Mesenchymal stem cell (in vitro differentiated cells and primary cell): ENCODE measurements at regions not wholly inside any gene's neighbourhood (a gene's known extent, or its start where the extent isn't known, plus 50 kb on each side); places are given as distances from the start of the nearest gene placed in this dataset.

Experiments
- DNase-seq: peaks from one replicate; pipeline ENCODE4 v3.0.0-alpha.2; 2013
- H2AFZ ChIP-seq: one replicate; pipeline ENCODE4 v1.6.1; 2013; ENCODE audit warnings: low read depth, mild to moderate bottlenecking, control low read depth, inconsistent platforms, low read length, moderate library complexity
- H2AK5ac ChIP-seq: 2 replicates; pipeline ENCODE4 v1.6.1; 2013; ENCODE audit warnings: low read length, moderate library complexity, mild to moderate bottlenecking, inconsistent platforms; ENCODE audit not compliant: severe bottlenecking
- H2BK120ac ChIP-seq: one replicate; pipeline ENCODE4 v1.6.1; 2013; ENCODE audit warnings: low read depth, mild to moderate bottlenecking, inconsistent platforms, low read length, moderate library complexity
- H2BK12ac ChIP-seq, 2 experiments: one replicate each; pipeline ENCODE4 v1.6.1; 2013; ENCODE audit warnings: inconsistent platforms in 2 of 2, low read length in 2 of 2, mild to moderate bottlenecking in 2 of 2, moderate library complexity in 2 of 2, control low read depth in 1 of 2
- H2BK15ac ChIP-seq: one replicate; pipeline ENCODE4 v1.6.1; 2013; ENCODE audit warnings: mild to moderate bottlenecking, low read depth, inconsistent platforms; ENCODE audit not compliant: poor library complexity, severe bottlenecking
- H2BK5ac ChIP-seq: 2 replicates; pipeline ENCODE4 v1.6.1; 2013; ENCODE audit warnings: low read depth, mild to moderate bottlenecking, low read length, control low read depth, inconsistent platforms; ENCODE audit not compliant: poor library complexity, severe bottlenecking
- H3K14ac ChIP-seq, 2 experiments: one replicate each; pipeline ENCODE4 v1.6.1; 2013; ENCODE audit warnings: inconsistent platforms in 2 of 2, low read length in 2 of 2, control low read depth in 1 of 2, mild to moderate bottlenecking in 1 of 2, moderate library complexity in 1 of 2
- H3K18ac ChIP-seq, 2 experiments: one replicate each; pipeline ENCODE4 v1.6.1; 2013; ENCODE audit warnings: inconsistent platforms in 2 of 2, low read length in 2 of 2, control low read depth in 1 of 2, low read depth in 1 of 2, mild to moderate bottlenecking in 1 of 2
- H3K23ac ChIP-seq, 2 experiments: one replicate each; pipeline ENCODE4 v1.6.1; 2013; ENCODE audit warnings: inconsistent platforms in 2 of 2, low read length in 2 of 2, mild to moderate bottlenecking in 2 of 2, moderate library complexity in 2 of 2, control low read depth in 1 of 2
- H3K27ac ChIP-seq: 2 replicates; pipeline ENCODE4 v1.5.1; 2013; ENCODE audit warnings: mild to moderate bottlenecking, moderate library complexity, low read length, control low read depth, inconsistent platforms; ENCODE audit not compliant: poor library complexity, severe bottlenecking
- H3K27me3 ChIP-seq, 2 experiments: 2 replicates each; pipeline versions ENCODE4 v1.6.1 to v1.7.0; 2013; ENCODE audit warnings: low read length in 2 of 2, mild to moderate bottlenecking in 2 of 2, moderate library complexity in 2 of 2, control low read depth in 1 of 2, inconsistent platforms in 1 of 2; ENCODE audit not compliant: control insufficient read depth in 1 of 2, insufficient read depth in 1 of 2
- H3K36me3 ChIP-seq, 2 experiments: 2 replicates each; pipeline versions ENCODE4 v1.6.1 to v1.7.0; 2013; ENCODE audit warnings: low read length in 2 of 2, control low read depth in 1 of 2, inconsistent platforms in 1 of 2, low read depth in 1 of 2, mild to moderate bottlenecking in 1 of 2; ENCODE audit not compliant: insufficient read depth in 2 of 2, control insufficient read depth in 1 of 2
- H3K4ac ChIP-seq, 2 experiments: one replicate each; pipeline ENCODE4 v1.6.1; 2013; ENCODE audit warnings: inconsistent platforms in 2 of 2, low read length in 2 of 2, mild to moderate bottlenecking in 2 of 2, moderate library complexity in 2 of 2, control low read depth in 1 of 2, low read depth in 1 of 2
- H3K4me1 ChIP-seq: 2 replicates; pipeline ENCODE4 v1.6.1; 2013; ENCODE audit warnings: low read depth, low read length, control low read depth; ENCODE audit not compliant: control insufficient read depth, insufficient read depth
- H3K4me2 ChIP-seq: 2 replicates; pipeline ENCODE4 v1.6.1; 2013; ENCODE audit warnings: low read length, mild to moderate bottlenecking, inconsistent platforms; ENCODE audit not compliant: poor library complexity, severe bottlenecking
- H3K4me3 ChIP-seq, 2 experiments: 2 replicates each; pipeline versions ENCODE4 v1.5.1 to v1.7.0; 2013; ENCODE audit warnings: low read length in 2 of 2, mild to moderate bottlenecking in 2 of 2, control low read depth in 1 of 2, low read depth in 1 of 2; ENCODE audit not compliant: insufficient read depth in 1 of 2
- H3K79me1 ChIP-seq: replicated peaks from 2 replicates; pipeline ENCODE4 v1.6.1; 2013; ENCODE audit warnings: mild to moderate bottlenecking, control low read depth, low read length, inconsistent platforms; ENCODE audit not compliant: poor library complexity, severe bottlenecking
- H3K9ac ChIP-seq: 2 replicates; pipeline ENCODE4 v1.7.0; 2013; ENCODE audit warnings: mild to moderate bottlenecking, low read length, moderate library complexity
- H3K9me3 ChIP-seq: 2 replicates; pipeline ENCODE4 v1.7.0; 2013; ENCODE audit warnings: mild to moderate bottlenecking, low read length; ENCODE audit not compliant: control insufficient read depth
- H4K8ac ChIP-seq: one replicate; pipeline ENCODE4 v1.6.1; 2013; ENCODE audit warnings: inconsistent platforms, mild to moderate bottlenecking, low read length, moderate library complexity
- H4K91ac ChIP-seq: one replicate; pipeline ENCODE4 v1.6.1; 2013; ENCODE audit warnings: mild to moderate bottlenecking, low read length, inconsistent platforms
- WGBS: methylation state at CpG from one replicate; pipeline ENCODE4 v1.1.7; 2013; ENCODE audit warnings: mixed read lengths; 5-methylcytosine and 5-hydroxymethylcytosine counted together

- H3K4me3 ChIP-seq, result no peak overlapping the region
- no peaks in the 10 kb centered on the region for H3K9me3 ChIP-seq
- H2BK12ac ChIP-seq, result no peak overlapping the region
- no peak overlapping the region for H3K4ac ChIP-seq
- no peak overlapping the region for H2BK5ac ChIP-seq
- no peaks in the 10 kb centered on the region for H3K79me1 ChIP-seq
- peaks cover 0 to 2% of the 10 kb centered on the region in 2 experiments for H3K36me3 ChIP-seq
- no peak overlapping the region for H4K8ac ChIP-seq
- no peak overlapping the region for H3K27ac ChIP-seq
- no peaks in the 10 kb centered on the region for H3K27me3 ChIP-seq
- H2AFZ ChIP-seq, result no peak overlapping the region
- no peaks in the 10 kb centered on the region for H3K4me1 ChIP-seq
- no peak overlapping the region for H3K9ac ChIP-seq
- H4K91ac ChIP-seq, result no peak overlapping the region
- H3K4me2 ChIP-seq, result no peak overlapping the region
- no peak overlapping the region for H3K14ac ChIP-seq
- no peak overlapping the region for H3K18ac ChIP-seq
- H2AK5ac ChIP-seq, result no peak overlapping the region
- WGBS, result no CpG with 5 or more reads among the region's 2 CpGs
- no peak overlapping the region for H2BK15ac ChIP-seq
- no peak for DNase-seq
- H2BK120ac ChIP-seq, result no peak overlapping the region
- H3K23ac ChIP-seq, result no peak overlapping the region
Measured at GRCh38 chr14:27546111-27546510, 948.3 kb upstream of the NOVA1 start.

- H2BK5ac ChIP-seq, result no peak overlapping the region
- no peak overlapping the region for H2AK5ac ChIP-seq
- H3K4me3 ChIP-seq, result no peak overlapping the region
- H3K14ac ChIP-seq, result no peak overlapping the region
- no peak overlapping the region for H2AFZ ChIP-seq
- no peak overlapping the region for H3K4ac ChIP-seq
- H3K4me2 ChIP-seq, result no peak overlapping the region
- H3K27ac ChIP-seq, result no peak overlapping the region
- no peak overlapping the region for H2BK15ac ChIP-seq
- DNase-seq, result no peak
- H3K9ac ChIP-seq, result peak overlapping the region; percentile 15
- no peak overlapping the region for H4K91ac ChIP-seq
- no peak overlapping the region for H3K23ac ChIP-seq
- no CpG with 5 or more reads among the region's 2 CpGs for WGBS
- H3K79me1 ChIP-seq, result no peaks in the 10 kb centered on the region
- no peak overlapping the region for H4K8ac ChIP-seq
- no peaks in the 10 kb centered on the region for H3K9me3 ChIP-seq
- no peak overlapping the region for H2BK12ac ChIP-seq
- H3K27me3 ChIP-seq, result no peaks in the 10 kb centered on the region
- no peaks in the 10 kb centered on the region for H3K36me3 ChIP-seq
- no peaks in the 10 kb centered on the region for H3K4me1 ChIP-seq
- H3K18ac ChIP-seq, result no peak overlapping the region
- no peak overlapping the region for H2BK120ac ChIP-seq
Measured at GRCh38 chr14:27553790-27554189, 956.0 kb upstream of the NOVA1 start.

- Histone ChIP-seq H2BK5ac (no peak overlapping the region), H3K9ac (no peak overlapping the region), H2AFZ (no peak overlapping the region), H2BK120ac (no peak overlapping the region), H3K14ac (no peak overlapping the region), H3K27me3 (no peaks in the 10 kb centered on the region), H3K4me2 (no peak overlapping the region), H3K4ac (no peak overlapping the region), H2AK5ac (no peak overlapping the region), H4K91ac (no peak overlapping the region), H3K9me3 (no peaks in the 10 kb centered on the region), H2BK15ac (no peak overlapping the region), H3K36me3 (no peaks in the 10 kb centered on the region), H3K4me1 (no peaks in the 10 kb centered on the region), H3K18ac (no peak overlapping the region), H3K27ac (no peak overlapping the region), H3K4me3 (no peak overlapping the region), H3K79me1 (no peaks in the 10 kb centered on the region), H3K23ac (no peak overlapping the region), H4K8ac (no peak overlapping the region), H2BK12ac (no peak overlapping the region)
- no CpG with 5 or more reads among the region's 2 CpGs for WGBS
- DNase-seq, result no peak
Measured at GRCh38 chr14:27557445-27557844, 959.6 kb upstream of the NOVA1 start.

DNA sequence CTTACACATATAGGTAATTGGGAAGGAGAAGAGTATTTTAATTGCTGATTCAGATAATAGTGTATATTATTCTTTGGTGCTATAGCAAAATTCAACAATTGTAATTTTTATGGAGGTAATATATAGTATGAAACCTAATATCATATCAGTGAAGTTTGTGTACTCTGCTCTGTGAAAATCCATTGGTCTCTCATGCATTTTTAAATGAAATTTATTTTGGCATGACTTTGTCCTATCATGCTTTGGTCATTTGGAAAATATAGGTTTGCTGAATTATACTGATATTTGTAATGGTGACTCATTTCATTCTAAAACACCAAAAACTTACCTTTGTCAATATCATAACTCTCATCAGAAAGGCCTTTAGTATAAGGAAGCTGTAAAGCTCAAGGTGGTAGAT is 962.0 kb upstream of the NOVA1 start:
- Histone ChIP-seq H3K23ac (no peak overlapping the region), H4K91ac (no peak overlapping the region), H3K79me1 (no peaks in the 10 kb centered on the region), H2BK15ac (no peak overlapping the region), H3K4me1 (no peaks in the 10 kb centered on the region), H2BK120ac (no peak overlapping the region), H2BK5ac (no peak overlapping the region), H2AK5ac (no peak overlapping the region), H3K27me3 (no peaks in the 10 kb centered on the region), H2AFZ (no peak overlapping the region), H3K4ac (no peak overlapping the region), H3K9me3 (no peaks in the 10 kb centered on the region), H3K27ac (no peak overlapping the region), H3K36me3 (no peaks in the 10 kb centered on the region), H3K4me2 (no peak overlapping the region), H3K14ac (no peak overlapping the region), H3K4me3 (no peak overlapping the region), H2BK12ac (no peak overlapping the region), H3K18ac (no peak overlapping the region), H4K8ac (no peak overlapping the region), H3K9ac (no peak overlapping the region)
- no peak for DNase-seq
